Naive thymus-derived CD4-positive, alpha-beta T cell (primary cell): ENCODE measurements at regions not wholly inside any gene's neighbourhood (a gene's known extent, or its start where the extent isn't known, plus 50 kb on each side); places are given as distances from the start of the nearest gene placed in this dataset.

Experiments used
- ATAC-seq: fragments of 150-1000 bp; cut with Tn5 transposase; 2 replicates; pipeline ENCODE4 v1.10.0; 2021; ENCODE audit warnings: mild to moderate bottlenecking, moderate library complexity
- CTCF ChIA-PET: fragments of 350-600 bp; sonication (Branson Sonifier 250); formaldehyde crosslinking; loops from one replicate; lab custom pipeline; 2021; ENCODE audit warnings: antibody characterized with exemption; lab: Charles Lee
- POLR2A ChIA-PET: fragments of 350-600 bp; sonication (Branson Sonifier 250); formaldehyde crosslinking; loops from one replicate; lab custom pipeline; 2021; ENCODE audit warnings: antibody characterized with exemption, inconsistent platforms; lab: Charles Lee
- DNase-seq, 9 donors: peaks; one replicate each; pipeline versions ENCODE4 v3.0.0 to v3.0.0-alpha.2; 2020 to 2022; ENCODE audit warnings: mixed read lengths in 1 of 9
- H3K27ac ChIP-seq: one replicate; pipeline ENCODE4 v1.7.0; 2013; ENCODE audit warnings: mild to moderate bottlenecking, low read depth, low read length, moderate library complexity
- H3K27me3 ChIP-seq, 2 donors: one replicate each; pipeline ENCODE4 v1.7.0; 2013; ENCODE audit warnings: low read length in 2 of 2, mild to moderate bottlenecking in 2 of 2, moderate library complexity in 2 of 2; ENCODE audit not compliant: control insufficient read depth in 2 of 2, insufficient read depth in 2 of 2
- H3K36me3 ChIP-seq, 3 experiments: 1 replicate in 2 of 3; 2 replicates in 1 of 3; pipeline ENCODE4 v1.7.0; 2013; ENCODE audit warnings: low read length in 3 of 3, mild to moderate bottlenecking in 3 of 3, moderate library complexity in 1 of 3; ENCODE audit not compliant: insufficient read depth in 3 of 3, control insufficient read depth in 2 of 3
- H3K4me1 ChIP-seq, 2 donors: one replicate each; pipeline ENCODE4 v1.7.0; 2013; ENCODE audit warnings: low read length in 2 of 2, mild to moderate bottlenecking in 2 of 2, moderate library complexity in 1 of 2; ENCODE audit not compliant: control insufficient read depth in 2 of 2, insufficient read depth in 2 of 2
- H3K4me3 ChIP-seq: 2 replicates; pipeline ENCODE4 v1.7.0; 2013; ENCODE audit warnings: mild to moderate bottlenecking, low read length
- H3K9me3 ChIP-seq, 3 experiments: 1 replicate in 2 of 3; 2 replicates in 1 of 3; pipeline ENCODE4 v1.7.0; 2013; ENCODE audit warnings: low read length in 3 of 3; ENCODE audit not compliant: control insufficient read depth in 2 of 3
- H3K27ac Mint-ChIP-seq, 9 donors: one replicate each; pipeline ENCODE4 v1.8.0; 2020 to 2022; ENCODE audit warnings: mixed read lengths in 9 of 9, mild to moderate bottlenecking in 8 of 9, moderate library complexity in 5 of 9, inconsistent platforms in 2 of 9
- H3K27me3 Mint-ChIP-seq, 5 donors: one replicate each; pipeline ENCODE4 v1.8.0; 2021 to 2022; ENCODE audit warnings: mixed read lengths in 5 of 5, mild to moderate bottlenecking in 1 of 5
- H3K36me3 Mint-ChIP-seq, 5 donors: one replicate each; pipeline ENCODE4 v1.8.0; 2020 to 2022; ENCODE audit warnings: mixed read lengths in 5 of 5, mild to moderate bottlenecking in 3 of 5, inconsistent platforms in 1 of 5
- H3K4me1 Mint-ChIP-seq, 7 donors: one replicate each; pipeline ENCODE4 v1.8.0; 2020 to 2022; ENCODE audit warnings: mixed read lengths in 7 of 7, mild to moderate bottlenecking in 3 of 7, inconsistent platforms in 1 of 7
- H3K4me3 Mint-ChIP-seq, 10 donors: one replicate each; pipeline ENCODE4 v1.8.0; 2020 to 2022; ENCODE audit warnings: mild to moderate bottlenecking in 10 of 10, mixed read lengths in 10 of 10, moderate library complexity in 6 of 10, inconsistent platforms in 2 of 10
- H3K9me3 Mint-ChIP-seq, 11 donors: one replicate each; pipeline ENCODE4 v1.8.0; 2020 to 2022; ENCODE audit warnings: mixed read lengths in 11 of 11, mild to moderate bottlenecking in 4 of 11, inconsistent platforms in 1 of 11, moderate library complexity in 1 of 11
- intact Hi-C, 2 donors: fragments of 100-400 bp; cut with micrococcal nuclease; formaldehyde crosslinking; loops; one replicate each; pipeline ENCODE4 v1.15.1; 2023

DNA sequence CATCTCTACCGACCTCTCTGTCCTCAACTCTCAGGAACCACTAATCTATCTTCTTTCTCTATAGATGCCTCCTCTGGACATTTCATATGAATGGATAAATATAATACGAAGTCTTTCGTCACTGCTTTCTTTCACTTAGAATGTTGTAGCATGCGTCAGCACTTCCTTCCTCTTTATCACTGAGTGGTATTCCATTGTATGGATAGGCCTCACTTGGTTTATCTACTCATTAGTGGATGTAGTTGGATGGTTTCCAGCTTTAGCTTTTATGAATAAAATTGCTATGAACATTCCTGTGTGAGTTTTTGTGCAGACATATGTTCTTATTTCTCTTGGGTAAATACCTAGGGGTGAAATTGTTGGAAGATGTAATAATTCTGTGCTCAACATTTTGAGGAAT lies 528.2 kb upstream of the FAT1 start:
- H3K36me3 ChIP-seq, result no peaks in the 10 kb centered on the region
- Mint-ChIP-seq H3K4me3 (no peak overlapping the region), H3K9me3 (peaks cover 0 to 28% (median 4%) of the 10 kb centered on the region in 11 donors), H3K36me3 (no peaks in the 10 kb centered on the region), H3K27me3 (no peaks in the 10 kb centered on the region), H3K4me1 (peaks cover 0 to 2% (median 0%) of the 10 kb centered on the region in 7 donors), H3K27ac (no peak overlapping the region)
- intact Hi-C loops, result no loop called here
- H3K4me3 ChIP-seq, result no peak overlapping the region
- H3K9me3 ChIP-seq, result no peaks in the 10 kb centered on the region
- ATAC-seq, result no peak
- ChIA-PET POLR2A (no interaction called here), CTCF (no interaction called here)
- DNase-seq, result no peak
- H3K27me3 ChIP-seq, result no peaks in the 10 kb centered on the region
- no peak overlapping the region for H3K27ac ChIP-seq
- no peaks in the 10 kb centered on the region for H3K4me1 ChIP-seq

- H3K27me3 ChIP-seq, result no peaks in the 10 kb centered on the region
- Mint-ChIP-seq H3K4me3 (no peak overlapping the region), H3K27ac (no peak overlapping the region), H3K36me3 (no peaks in the 10 kb centered on the region), H3K4me1 (peaks cover 0 to 2% (median 0%) of the 10 kb centered on the region in 7 donors), H3K27me3 (no peaks in the 10 kb centered on the region), H3K9me3 (peaks cover 0 to 25% (median 6%) of the 10 kb centered on the region in 11 donors)
- no peak overlapping the region for H3K27ac ChIP-seq
- ATAC-seq (no peak), DNase-seq (no peak)
- no peaks in the 10 kb centered on the region for H3K9me3 ChIP-seq
- CTCF ChIA-PET, result no interaction called here
- no peaks in the 10 kb centered on the region for H3K36me3 ChIP-seq
- POLR2A ChIA-PET, result no interaction called here
- H3K4me3 ChIP-seq, result no peak overlapping the region
- intact Hi-C loops, result no loop called here
- H3K4me1 ChIP-seq, result no peaks in the 10 kb centered on the region
Measured at GRCh38 chr4:187256897-187257296, 533.2 kb upstream of the FAT1 start.

DNA sequence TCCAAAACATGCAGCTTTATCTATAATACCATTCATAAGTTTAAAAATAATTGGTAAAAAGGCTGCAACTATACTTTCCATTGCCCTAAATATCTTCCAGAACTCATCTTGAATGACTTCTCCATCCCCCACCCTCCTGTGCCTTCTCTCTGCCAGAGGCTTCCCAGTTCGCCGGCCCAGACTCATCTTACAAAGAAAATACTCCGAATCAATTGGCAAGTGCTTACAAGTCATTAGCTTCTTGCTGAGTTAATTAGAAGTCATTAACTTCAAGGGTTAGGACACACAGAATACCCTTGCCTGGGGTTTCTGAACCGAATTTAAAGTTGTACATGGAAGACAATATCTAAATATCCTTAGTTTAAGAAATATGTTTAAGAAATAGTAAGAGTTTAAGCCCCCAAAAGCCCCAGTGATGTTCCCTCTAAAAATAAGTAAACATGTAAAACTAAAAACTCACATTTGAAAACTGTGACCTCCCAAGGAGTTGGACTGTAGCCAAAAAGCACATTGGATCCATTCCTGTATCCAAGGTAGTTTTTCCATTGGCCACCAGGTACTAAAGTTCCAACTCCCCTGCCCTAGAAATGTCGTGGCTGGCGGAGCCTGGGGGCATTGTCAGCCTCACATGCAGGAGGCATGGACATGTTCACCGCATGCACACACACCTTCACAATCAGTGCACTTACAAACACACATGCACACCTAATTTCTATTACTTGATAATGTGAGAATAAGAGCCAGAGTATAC lies 535.2 kb upstream of the FAT1 start:
- Mint-ChIP-seq H3K36me3 (no peaks in the 10 kb centered on the region), H3K9me3 (peaks cover 0 to 11% (median 4%) of the 10 kb centered on the region in 11 donors), H3K4me1 (peaks cover 0 to 2% (median 0%) of the 10 kb centered on the region in 7 donors), H3K27ac (no peak overlapping the region), H3K4me3 (no peak overlapping the region), H3K27me3 (no peaks in the 10 kb centered on the region)
- Histone ChIP-seq H3K9me3 (no peaks in the 10 kb centered on the region), H3K4me1 (no peaks in the 10 kb centered on the region), H3K4me3 (no peak overlapping the region), H3K36me3 (no peaks in the 10 kb centered on the region), H3K27ac (no peak overlapping the region), H3K27me3 (no peaks in the 10 kb centered on the region)
- DNase-seq, result no peak
- ATAC-seq, result no peak
- intact Hi-C loops, result no loop called here
- CTCF ChIA-PET, result no interaction called here
- POLR2A ChIA-PET, result no interaction called here

DNA sequence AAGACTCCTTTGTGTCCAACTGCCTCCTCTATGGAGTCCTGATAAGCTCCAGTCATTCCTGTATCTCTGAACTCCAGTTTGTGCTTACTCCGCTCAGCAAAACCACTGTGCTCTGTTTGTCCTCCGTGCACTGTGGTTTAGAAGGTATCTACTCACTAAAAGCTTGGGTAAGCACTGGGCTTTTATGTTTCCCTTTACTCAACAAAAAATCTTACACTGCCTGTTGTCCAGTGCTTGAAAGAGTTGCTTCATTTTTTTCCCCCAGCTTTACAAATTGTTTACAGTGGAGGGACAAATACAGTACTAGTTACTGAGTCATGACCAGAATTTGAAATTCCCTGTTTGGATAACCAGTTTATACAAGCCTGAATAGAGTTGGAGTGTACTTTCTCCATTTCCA lies 545.3 kb upstream of the FAT1 start:
- peaks cover 0 to 7% (median 0%) of the 10 kb centered on the region in 3 experiments for H3K9me3 ChIP-seq
- no peak overlapping the region for H3K4me3 ChIP-seq
- no peak overlapping the region for H3K27ac ChIP-seq
- DNase-seq (no peak), ATAC-seq (no peak)
- H3K27me3 ChIP-seq, result no peaks in the 10 kb centered on the region
- H3K36me3 ChIP-seq, result no peaks in the 10 kb centered on the region
- no peaks in the 10 kb centered on the region for H3K36me3 Mint-ChIP-seq
- intact Hi-C loops, result no loop called here
- no peaks in the 10 kb centered on the region for H3K4me1 ChIP-seq
- ChIA-PET CTCF (no interaction called here), POLR2A (no interaction called here)
- peaks cover 0 to 11% (median 3%) of the 10 kb centered on the region in 11 donors for H3K9me3 Mint-ChIP-seq
- no peaks in the 10 kb centered on the region for H3K27me3 Mint-ChIP-seq
- no peak overlapping the region for H3K27ac Mint-ChIP-seq
- H3K4me1 Mint-ChIP-seq, result no peaks in the 10 kb centered on the region
- H3K4me3 Mint-ChIP-seq, result no peak overlapping the region

GRCh38 chr4:187270154-187270553 lies 546.5 kb upstream of the FAT1 start:
- H3K36me3 ChIP-seq, result no peaks in the 10 kb centered on the region
- no peak for ATAC-seq
- H3K27ac ChIP-seq, result no peak overlapping the region
- peaks cover 0 to 7% (median 0%) of the 10 kb centered on the region in 3 experiments for H3K9me3 ChIP-seq
- ChIA-PET POLR2A (no interaction called here), CTCF (no interaction called here)
- no peaks in the 10 kb centered on the region for H3K27me3 Mint-ChIP-seq
- H3K27ac Mint-ChIP-seq, result no peak overlapping the region
- no peak for DNase-seq
- no peak overlapping the region for H3K4me3 ChIP-seq
- intact Hi-C loops, result no loop called here
- no peaks in the 10 kb centered on the region for H3K4me1 ChIP-seq
- H3K36me3 Mint-ChIP-seq, result no peaks in the 10 kb centered on the region
- no peaks in the 10 kb centered on the region for H3K27me3 ChIP-seq
- peaks cover 0 to 11% (median 3%) of the 10 kb centered on the region in 11 donors for H3K9me3 Mint-ChIP-seq
- H3K4me3 Mint-ChIP-seq, result no peak overlapping the region
- no peaks in the 10 kb centered on the region for H3K4me1 Mint-ChIP-seq

DNA sequence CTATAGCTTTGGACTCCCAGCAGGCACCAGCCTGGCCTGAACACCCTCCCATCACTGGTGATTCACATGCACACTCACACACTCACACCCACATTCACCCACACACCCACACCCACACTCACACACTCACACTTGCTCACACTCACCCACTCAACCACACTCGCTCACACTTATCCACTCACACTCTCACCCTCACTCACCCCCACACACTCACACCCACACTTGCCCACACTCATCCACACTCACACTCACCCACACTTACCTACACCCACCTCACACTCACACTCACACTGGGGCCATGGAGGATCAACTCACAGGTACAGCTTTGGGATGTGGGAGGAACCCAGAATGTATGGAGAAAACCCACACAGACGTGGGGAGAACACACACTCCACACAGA lies 548.2 kb upstream of the FAT1 start:
- Histone ChIP-seq H3K27me3 (no peaks in the 10 kb centered on the region), H3K36me3 (no peaks in the 10 kb centered on the region), H3K27ac (no peak overlapping the region), H3K9me3 (peaks cover 0 to 7% (median 0%) of the 10 kb centered on the region in 3 experiments), H3K4me1 (no peaks in the 10 kb centered on the region), H3K4me3 (no peak overlapping the region)
- no peak for ATAC-seq
- Mint-ChIP-seq H3K36me3 (no peaks in the 10 kb centered on the region), H3K4me1 (no peaks in the 10 kb centered on the region), H3K27ac (no peak overlapping the region), H3K27me3 (no peaks in the 10 kb centered on the region), H3K4me3 (no peak overlapping the region), H3K9me3 (peaks cover 0 to 7% (median 1%) of the 10 kb centered on the region in 11 donors)
- POLR2A ChIA-PET, result no interaction called here
- intact Hi-C loops, result no loop called here
- no peak for DNase-seq
- CTCF ChIA-PET, result no interaction called here

DNA sequence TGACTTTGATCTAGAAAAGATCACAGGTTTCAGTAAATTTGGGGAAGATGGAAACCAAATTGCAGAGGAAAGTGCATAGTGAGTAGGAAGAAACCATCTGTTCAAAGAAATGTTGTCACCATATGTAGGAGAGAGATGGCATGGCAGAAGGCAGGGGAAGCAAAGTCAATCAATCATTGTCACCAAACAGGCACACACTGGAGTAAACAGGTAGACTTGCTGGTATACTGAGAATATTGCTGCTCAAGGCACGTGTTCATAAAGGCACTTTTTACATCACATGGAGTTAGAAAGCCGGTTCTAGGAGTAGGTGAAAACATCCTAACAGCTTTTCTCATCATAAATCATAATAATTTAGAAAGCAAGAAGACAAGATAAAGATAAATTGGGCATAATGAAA lies 550.5 kb upstream of the FAT1 start:
- Mint-ChIP-seq H3K27me3 (no peaks in the 10 kb centered on the region), H3K27ac (no peak overlapping the region), H3K9me3 (peaks cover 0 to 22% (median 2%) of the 10 kb centered on the region in 11 donors), H3K36me3 (no peaks in the 10 kb centered on the region), H3K4me1 (no peaks in the 10 kb centered on the region), H3K4me3 (no peak overlapping the region)
- no peak for ATAC-seq
- H3K4me1 ChIP-seq, result no peaks in the 10 kb centered on the region
- ChIA-PET CTCF (no interaction called here), POLR2A (no interaction called here)
- H3K9me3 ChIP-seq, result peaks cover 0 to 7% (median 0%) of the 10 kb centered on the region in 3 experiments
- no peak overlapping the region for H3K4me3 ChIP-seq
- no peak overlapping the region for H3K27ac ChIP-seq
- no peaks in the 10 kb centered on the region for H3K36me3 ChIP-seq
- DNase-seq, result no peak
- no peaks in the 10 kb centered on the region for H3K27me3 ChIP-seq
- intact Hi-C loops, result no loop called here
